ENCODE measurements at regions not wholly inside any gene's neighbourhood (a gene's known extent, or its start where the extent isn't known, plus 50 kb on each side); places are given as distances from the start of the nearest gene placed in this dataset.

DNA sequence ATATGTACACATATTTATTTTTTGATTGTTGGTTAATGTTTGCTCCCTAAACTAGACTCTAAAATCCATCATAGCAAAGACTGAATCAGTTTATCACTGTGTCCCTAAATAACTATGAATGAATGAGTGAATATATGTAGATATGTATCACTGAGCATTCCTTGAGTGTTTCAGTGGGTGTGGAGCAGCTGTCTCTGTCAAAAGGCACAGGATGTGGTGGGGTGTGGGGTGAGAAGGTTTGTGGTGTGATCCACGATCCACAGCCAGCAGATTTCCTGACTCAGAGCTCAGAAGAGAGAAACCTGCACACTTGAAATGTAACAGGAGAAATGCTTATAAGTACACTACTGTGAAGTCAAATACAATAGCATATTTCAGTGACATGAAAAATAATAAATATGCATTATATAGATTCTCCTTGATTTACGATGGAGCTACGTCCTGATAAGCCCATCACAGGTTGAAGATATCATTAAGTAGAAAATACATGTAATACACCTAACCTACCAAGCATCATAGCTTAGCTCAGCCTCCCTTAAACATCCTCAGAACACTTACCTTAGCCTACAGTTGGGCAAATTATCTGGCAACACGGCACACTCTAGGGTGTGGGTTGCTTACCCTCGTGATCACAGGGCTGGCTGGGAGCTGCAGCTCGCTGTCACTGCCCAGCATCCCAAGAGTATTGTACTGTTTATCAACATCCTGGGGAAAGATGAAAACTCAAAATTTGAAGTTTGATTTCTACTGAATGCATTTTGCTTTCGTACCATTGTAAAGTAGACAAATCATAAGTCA lies 287.0 kb downstream of the GAS1 start:
- DNase-seq (ENCODE audit: extremely low spot score, unreplicated experiment), result no peak
- no peaks in the 10 kb centered on the region for H3K4me1 Mint-ChIP-seq (ENCODE audit: unreplicated experiment)
- H3K4me3 Mint-ChIP-seq, result no peak overlapping the region
- TF ChIP-seq, protein P1, sequence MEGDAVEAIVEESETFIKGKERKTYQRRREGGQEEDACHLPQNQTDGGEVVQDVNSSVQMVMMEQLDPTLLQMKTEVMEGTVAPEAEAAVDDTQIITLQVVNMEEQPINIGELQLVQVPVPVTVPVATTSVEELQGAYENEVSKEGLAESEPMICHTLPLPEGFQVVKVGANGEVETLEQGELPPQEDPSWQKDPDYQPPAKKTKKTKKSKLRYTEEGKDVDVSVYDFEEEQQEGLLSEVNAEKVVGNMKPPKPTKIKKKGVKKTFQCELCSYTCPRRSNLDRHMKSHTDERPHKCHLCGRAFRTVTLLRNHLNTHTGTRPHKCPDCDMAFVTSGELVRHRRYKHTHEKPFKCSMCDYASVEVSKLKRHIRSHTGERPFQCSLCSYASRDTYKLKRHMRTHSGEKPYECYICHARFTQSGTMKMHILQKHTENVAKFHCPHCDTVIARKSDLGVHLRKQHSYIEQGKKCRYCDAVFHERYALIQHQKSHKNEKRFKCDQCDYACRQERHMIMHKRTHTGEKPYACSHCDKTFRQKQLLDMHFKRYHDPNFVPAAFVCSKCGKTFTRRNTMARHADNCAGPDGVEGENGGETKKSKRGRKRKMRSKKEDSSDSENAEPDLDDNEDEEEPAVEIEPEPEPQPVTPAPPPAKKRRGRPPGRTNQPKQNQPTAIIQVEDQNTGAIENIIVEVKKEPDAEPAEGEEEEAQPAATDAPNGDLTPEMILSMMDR (conservative IDR thresholded peaks at IDR 0.05), result no peak
- H3K9me3 Mint-ChIP-seq, result peaks cover 6% of the 10 kb centered on the region
- peaks cover 3% of the 10 kb centered on the region for H3K27me3 Mint-ChIP-seq
- peak overlapping the region; percentile 67 for H3K27ac Mint-ChIP-seq
- no peaks in the 10 kb centered on the region for H3K36me3 Mint-ChIP-seq

DNA sequence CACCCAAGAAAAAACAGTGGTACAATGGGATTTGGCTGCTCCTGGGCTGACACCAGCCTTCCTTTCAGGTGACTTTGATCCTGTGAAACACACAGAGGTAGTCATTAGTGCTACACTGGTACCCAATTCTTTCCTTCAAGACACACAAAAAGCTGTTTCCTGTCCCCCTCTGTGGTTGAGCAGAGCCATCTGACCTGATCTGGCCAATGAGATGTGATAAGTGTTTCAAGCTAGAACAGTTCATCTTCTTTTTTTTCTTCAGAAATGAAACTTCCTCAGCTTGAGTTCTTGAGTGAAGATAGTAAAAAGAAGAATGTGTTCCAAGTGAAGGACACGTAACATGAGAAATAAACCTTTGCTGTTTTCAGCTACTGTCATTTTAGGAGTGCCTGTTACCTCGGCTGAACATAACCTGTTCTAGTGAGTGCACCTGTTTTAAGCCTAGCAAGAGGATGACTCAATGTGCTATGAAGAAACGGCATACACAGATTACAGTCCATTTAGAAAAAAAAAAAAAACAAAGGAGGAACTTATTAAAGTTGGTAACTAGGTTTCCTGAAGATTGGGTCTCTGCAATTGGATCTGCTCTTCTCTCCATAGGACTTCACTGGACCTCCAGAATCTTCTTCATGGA lies 287.8 kb downstream of the GAS1 start:
- Mint-ChIP-seq H3K27me3 (peaks cover 2% of the 10 kb centered on the region), H3K27ac (peak overlapping the region; percentile 67), H3K4me3 (no peak overlapping the region), H3K36me3 (no peaks in the 10 kb centered on the region), H3K4me1 (ENCODE audit: unreplicated experiment) (no peaks in the 10 kb centered on the region), H3K9me3 (peaks cover 10% of the 10 kb centered on the region)
- DNase-seq (ENCODE audit: extremely low spot score, unreplicated experiment), result no peak
- TF ChIP-seq, protein P1 (conservative IDR thresholded peaks at IDR 0.05), result no peak

DNA sequence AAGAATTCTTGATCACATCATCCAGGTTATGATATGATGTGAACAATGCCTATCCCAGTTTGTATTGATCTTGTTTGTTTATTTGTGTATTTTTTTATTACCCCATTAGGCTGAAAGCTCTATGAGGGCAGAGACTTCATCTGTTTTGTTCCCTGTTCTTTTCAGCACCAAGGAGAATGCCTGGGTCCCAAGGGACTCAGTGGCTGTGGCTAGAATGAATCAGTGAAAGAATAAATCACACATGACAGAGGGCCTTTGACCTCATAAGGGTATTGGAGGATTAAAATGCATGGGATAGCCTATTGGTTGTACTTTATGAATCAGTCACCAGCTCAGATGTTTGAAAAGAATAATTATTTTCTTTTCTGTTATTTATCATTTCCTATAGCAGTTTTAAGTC lies 292.2 kb downstream of the GAS1 start:
- TF ChIP-seq, protein P1 (conservative IDR thresholded peaks at IDR 0.05), result no peak
- Mint-ChIP-seq H3K4me3 (no peak overlapping the region), H3K27ac (no peak overlapping the region), H3K4me1 (ENCODE audit: unreplicated experiment) (peaks cover 5% of the 10 kb centered on the region), H3K36me3 (no peaks in the 10 kb centered on the region), H3K9me3 (peaks cover 5% of the 10 kb centered on the region), H3K27me3 (peaks cover 2% of the 10 kb centered on the region)
- no peak for DNase-seq (ENCODE audit: extremely low spot score, unreplicated experiment)

DNA sequence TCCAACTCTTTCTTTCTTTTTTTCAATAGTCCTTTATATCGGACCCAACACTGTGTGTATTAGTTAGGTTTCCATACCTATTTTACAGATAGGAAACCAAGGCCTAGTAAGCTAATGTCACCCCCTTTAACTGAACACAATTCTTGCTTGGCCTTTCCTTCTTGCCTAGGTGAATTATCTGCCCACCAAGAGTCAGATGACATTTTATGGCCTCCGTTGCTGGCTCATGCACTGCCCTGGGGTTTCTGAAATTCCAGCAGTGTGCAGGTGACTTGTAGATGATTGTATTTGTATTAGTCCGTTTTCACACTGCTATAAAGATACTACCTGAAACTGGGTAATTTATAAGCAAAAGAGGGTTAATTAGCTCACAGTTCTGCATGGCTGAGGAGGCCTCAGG lies 293.8 kb downstream of the GAS1 start:
- peaks cover 2% of the 10 kb centered on the region for H3K27me3 Mint-ChIP-seq
- H3K27ac Mint-ChIP-seq, result no peak overlapping the region
- H3K4me1 Mint-ChIP-seq (ENCODE audit: unreplicated experiment), result peaks cover 5% of the 10 kb centered on the region
- no peak for DNase-seq (ENCODE audit: extremely low spot score, unreplicated experiment)
- no peak overlapping the region for H3K4me3 Mint-ChIP-seq
- H3K9me3 Mint-ChIP-seq, result peaks cover 5% of the 10 kb centered on the region
- no peaks in the 10 kb centered on the region for H3K36me3 Mint-ChIP-seq
- TF ChIP-seq, protein P1 (conservative IDR thresholded peaks at IDR 0.05), result no peak

DNA sequence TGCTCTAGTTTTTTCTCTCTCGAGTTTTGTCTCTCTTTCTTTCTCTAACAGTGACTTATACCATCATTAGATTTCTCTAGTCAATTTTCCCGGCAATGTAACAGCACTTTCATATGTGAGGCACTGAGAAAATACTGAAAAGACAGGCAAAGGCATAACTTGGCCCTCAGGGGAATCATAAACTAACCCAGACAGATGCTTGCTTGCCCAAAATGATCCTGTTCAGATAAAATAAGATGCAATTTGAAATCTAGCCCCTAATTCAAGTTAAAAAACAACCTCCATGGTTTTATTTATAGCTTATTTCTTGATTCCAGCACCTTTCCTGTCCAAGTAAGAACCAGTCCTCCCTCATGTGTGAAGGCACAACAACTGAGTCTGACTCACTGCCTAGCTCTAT lies 294.6 kb downstream of the GAS1 start:
- TF ChIP-seq, protein P1 (conservative IDR thresholded peaks at IDR 0.05), result no peak

More for the DNA sequence above, 294.6 kb downstream of the GAS1 start:
- Mint-ChIP-seq H3K36me3 (no peaks in the 10 kb centered on the region), H3K4me1 (ENCODE audit: unreplicated experiment) (peaks cover 5% of the 10 kb centered on the region), H3K4me3 (no peak overlapping the region), H3K9me3 (peaks cover 5% of the 10 kb centered on the region), H3K27me3 (peaks cover 2% of the 10 kb centered on the region), H3K27ac (no peak overlapping the region)
- no peak for DNase-seq (ENCODE audit: extremely low spot score, unreplicated experiment)
